Neural cell (in vitro differentiated cells): ENCODE measurements at regions not wholly inside any gene's neighbourhood (a gene's known extent, or its start where the extent isn't known, plus 50 kb on each side); places are given as distances from the start of the nearest gene placed in this dataset.

Experiments
- EZH2 ChIP-seq: fragments of 200-600, 300-800 bp; shearing (Covaris generic), sonication (generic); IDR thresholded peaks from 2 replicates; pipeline ENCODE4 v1.6.1; 2014; ENCODE audit warnings: antibody characterized with exemption, low read length, borderline replicate concordance, mild to moderate bottlenecking; ENCODE audit not compliant: insufficient read depth, poor library complexity, severe bottlenecking
- MXI1 ChIP-seq: fragments of 450-650 bp; conservative IDR thresholded peaks from 2 replicates; pipeline ENCODE4 v1.6.1; 2014; ENCODE audit warnings: antibody characterized with exemption, mild to moderate bottlenecking; ENCODE audit not compliant: poor library complexity, severe bottlenecking
- POLR2AphosphoS5 ChIP-seq: IDR thresholded peaks from 2 replicates; pipeline ENCODE4 v1.6.1; 2012
- REST ChIP-seq: IDR thresholded peaks from 2 replicates; pipeline ENCODE4 v1.6.1; 2012; ENCODE audit warnings: borderline replicate concordance
- SMC3 ChIP-seq: fragments of 450-650 bp; conservative IDR thresholded peaks from 2 replicates; pipeline ENCODE4 v1.6.1; 2014; ENCODE audit warnings: antibody characterized with exemption, mild to moderate bottlenecking, moderate library complexity; ENCODE audit not compliant: poor library complexity
- TAF1 ChIP-seq: IDR thresholded peaks from 2 replicates; pipeline ENCODE4 v1.6.1; 2012; ENCODE audit warnings: low read depth
- TF ChIP-seq, protein P1 (sequence below): fragments of 450-650 bp; IDR thresholded peaks from 2 replicates; pipeline ENCODE4 v1.5.1; 2014; ENCODE audit warnings: antibody characterized with exemption, mild to moderate bottlenecking, moderate library complexity; ENCODE audit not compliant: poor library complexity, severe bottlenecking

GRCh38 chr3:116980099-116980498, 270.5 kb downstream of the TUSC7 start:
- TF ChIP-seq, protein P1, sequence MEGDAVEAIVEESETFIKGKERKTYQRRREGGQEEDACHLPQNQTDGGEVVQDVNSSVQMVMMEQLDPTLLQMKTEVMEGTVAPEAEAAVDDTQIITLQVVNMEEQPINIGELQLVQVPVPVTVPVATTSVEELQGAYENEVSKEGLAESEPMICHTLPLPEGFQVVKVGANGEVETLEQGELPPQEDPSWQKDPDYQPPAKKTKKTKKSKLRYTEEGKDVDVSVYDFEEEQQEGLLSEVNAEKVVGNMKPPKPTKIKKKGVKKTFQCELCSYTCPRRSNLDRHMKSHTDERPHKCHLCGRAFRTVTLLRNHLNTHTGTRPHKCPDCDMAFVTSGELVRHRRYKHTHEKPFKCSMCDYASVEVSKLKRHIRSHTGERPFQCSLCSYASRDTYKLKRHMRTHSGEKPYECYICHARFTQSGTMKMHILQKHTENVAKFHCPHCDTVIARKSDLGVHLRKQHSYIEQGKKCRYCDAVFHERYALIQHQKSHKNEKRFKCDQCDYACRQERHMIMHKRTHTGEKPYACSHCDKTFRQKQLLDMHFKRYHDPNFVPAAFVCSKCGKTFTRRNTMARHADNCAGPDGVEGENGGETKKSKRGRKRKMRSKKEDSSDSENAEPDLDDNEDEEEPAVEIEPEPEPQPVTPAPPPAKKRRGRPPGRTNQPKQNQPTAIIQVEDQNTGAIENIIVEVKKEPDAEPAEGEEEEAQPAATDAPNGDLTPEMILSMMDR = no peak
- no peak for TF ChIP-seq SMC3
- TF ChIP-seq TAF1 = no peak
- TF ChIP-seq REST = no peak
- TF ChIP-seq POLR2AphosphoS5 = no peak
- no peak for TF ChIP-seq MXI1
- no peak for TF ChIP-seq EZH2
